H1 (cell line): ENCODE measurements at regions not wholly inside any gene's neighbourhood (a gene's known extent, or its start where the extent isn't known, plus 50 kb on each side); places are given as distances from the start of the nearest gene placed in this dataset.

ENCODE experiments used
- CHD1 ChIP-seq: IDR thresholded peaks from 2 replicates; pipeline ENCODE4 v1.6.1; 2012; ENCODE audit warnings: low read depth, low read length, improper control_type of control experiment
- FOSL1 ChIP-seq: IDR thresholded peaks from 2 replicates; pipeline ENCODE4 v1.6.1; 2011; ENCODE audit warnings: mild to moderate bottlenecking, low read depth, low read length, moderate library complexity; ENCODE audit not compliant: insufficient read depth

DNA sequence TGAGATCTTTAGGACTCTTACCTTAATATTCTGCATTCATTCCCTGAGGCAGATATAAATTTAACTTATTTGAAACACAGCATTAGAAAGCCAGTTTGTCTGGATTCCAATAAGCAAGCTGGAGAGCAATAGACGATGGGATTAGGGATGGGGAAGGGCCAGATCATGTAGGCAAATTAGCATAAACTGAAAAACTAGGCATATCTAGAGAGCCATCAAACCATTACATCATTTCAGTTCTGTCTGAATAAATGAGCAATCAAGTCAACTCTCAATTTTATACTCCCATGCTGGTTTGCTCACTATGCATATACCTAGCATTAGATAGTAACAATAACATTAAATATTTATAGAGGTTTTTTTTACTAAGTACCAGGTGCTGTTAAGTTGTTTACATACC lies 583.6 kb upstream of the LRRN3 start:
- TF ChIP-seq FOSL1: no peak
- no peak for TF ChIP-seq CHD1
